Chondrocyte (in vitro differentiated cells): ENCODE measurements at regions not wholly inside any gene's neighbourhood (a gene's known extent, or its start where the extent isn't known, plus 50 kb on each side); places are given as distances from the start of the nearest gene placed in this dataset.

ENCODE experiments used
- DNase-seq: peaks from one replicate; pipeline ENCODE4 v3.0.0; 2021; ENCODE audit warnings: mixed read lengths, low spot score
- H3K27ac Mint-ChIP-seq: one replicate; pipeline ENCODE4 v1.8.0; 2021; ENCODE audit warnings: mild to moderate bottlenecking, moderate library complexity, mixed read lengths; ENCODE audit not compliant: unreplicated experiment
- H3K27me3 Mint-ChIP-seq: 2 replicates; pipeline ENCODE4 v1.8.0; 2021; ENCODE audit warnings: low read depth, mixed read lengths
- H3K36me3 Mint-ChIP-seq: 2 replicates; pipeline ENCODE4 v1.8.0; 2021; ENCODE audit warnings: low read depth, mixed read lengths
- H3K4me1 Mint-ChIP-seq: 2 replicates; pipeline ENCODE4 v1.8.0; 2021; ENCODE audit warnings: low read depth, mild to moderate bottlenecking, mixed read lengths
- H3K4me3 Mint-ChIP-seq: one replicate; pipeline ENCODE4 v1.8.0; 2021; ENCODE audit warnings: mild to moderate bottlenecking, moderate library complexity, mixed read lengths; ENCODE audit not compliant: unreplicated experiment
- H3K9me3 Mint-ChIP-seq: 2 replicates; pipeline ENCODE4 v1.8.0; 2021; ENCODE audit warnings: low read depth, mixed read lengths
- TF ChIP-seq, protein P1 (sequence below): fragments of 200-600 bp; sonication (generic); IDR thresholded peaks from 2 replicates; pipeline ENCODE4 v1.5.0; 2021; ENCODE audit warnings: antibody characterized with exemption, mild to moderate bottlenecking, moderate library complexity

DNA sequence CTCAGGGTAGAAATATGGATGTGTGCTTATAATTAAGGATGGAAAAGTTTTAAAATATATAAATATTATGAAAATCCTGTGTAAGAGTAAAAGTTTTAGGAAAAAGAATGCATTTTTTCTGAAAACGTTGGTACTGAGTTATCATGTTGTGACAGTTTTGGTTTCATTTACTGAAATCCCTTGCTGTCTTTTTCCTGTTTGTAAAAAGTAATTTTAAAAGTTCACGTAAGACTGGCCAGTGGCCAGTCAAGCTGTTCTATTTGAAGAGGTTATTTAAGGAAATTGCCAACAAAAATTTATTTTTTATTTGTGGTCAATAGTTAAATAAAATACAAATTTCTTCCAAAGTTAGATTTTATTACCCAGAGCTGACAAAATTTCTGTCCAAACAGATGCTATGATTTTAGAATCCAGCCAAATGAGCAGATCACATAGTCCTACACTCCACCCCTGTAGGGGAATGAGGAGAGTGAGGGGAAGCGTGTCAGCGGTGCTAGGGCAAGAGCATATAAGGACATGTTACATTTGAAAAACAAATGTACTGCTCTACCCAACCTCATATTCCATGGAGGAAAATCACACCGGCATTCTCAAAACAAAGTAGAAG, 297.8 kb upstream of the TFPI start:
- Mint-ChIP-seq H3K9me3 (no peaks in the 10 kb centered on the region), H3K4me3 (no peak overlapping the region), H3K4me1 (peaks cover 16% of the 10 kb centered on the region), H3K27me3 (no peaks in the 10 kb centered on the region), H3K36me3 (no peaks in the 10 kb centered on the region), H3K27ac (no peak overlapping the region)
- TF ChIP-seq, protein P1, sequence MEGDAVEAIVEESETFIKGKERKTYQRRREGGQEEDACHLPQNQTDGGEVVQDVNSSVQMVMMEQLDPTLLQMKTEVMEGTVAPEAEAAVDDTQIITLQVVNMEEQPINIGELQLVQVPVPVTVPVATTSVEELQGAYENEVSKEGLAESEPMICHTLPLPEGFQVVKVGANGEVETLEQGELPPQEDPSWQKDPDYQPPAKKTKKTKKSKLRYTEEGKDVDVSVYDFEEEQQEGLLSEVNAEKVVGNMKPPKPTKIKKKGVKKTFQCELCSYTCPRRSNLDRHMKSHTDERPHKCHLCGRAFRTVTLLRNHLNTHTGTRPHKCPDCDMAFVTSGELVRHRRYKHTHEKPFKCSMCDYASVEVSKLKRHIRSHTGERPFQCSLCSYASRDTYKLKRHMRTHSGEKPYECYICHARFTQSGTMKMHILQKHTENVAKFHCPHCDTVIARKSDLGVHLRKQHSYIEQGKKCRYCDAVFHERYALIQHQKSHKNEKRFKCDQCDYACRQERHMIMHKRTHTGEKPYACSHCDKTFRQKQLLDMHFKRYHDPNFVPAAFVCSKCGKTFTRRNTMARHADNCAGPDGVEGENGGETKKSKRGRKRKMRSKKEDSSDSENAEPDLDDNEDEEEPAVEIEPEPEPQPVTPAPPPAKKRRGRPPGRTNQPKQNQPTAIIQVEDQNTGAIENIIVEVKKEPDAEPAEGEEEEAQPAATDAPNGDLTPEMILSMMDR: no peak
- no peak for DNase-seq

- no peaks in the 10 kb centered on the region for H3K36me3 Mint-ChIP-seq
- no peaks in the 10 kb centered on the region for H3K27me3 Mint-ChIP-seq
- no peak for DNase-seq
- TF ChIP-seq, protein P1: no peak
- H3K27ac Mint-ChIP-seq: no peak overlapping the region
- no peaks in the 10 kb centered on the region for H3K9me3 Mint-ChIP-seq
- no peak overlapping the region for H3K4me3 Mint-ChIP-seq
- H3K4me1 Mint-ChIP-seq: peaks cover 16% of the 10 kb centered on the region
Observed at GRCh38 chr2:187853381-187853791, 299.2 kb upstream of the TFPI start.

DNA sequence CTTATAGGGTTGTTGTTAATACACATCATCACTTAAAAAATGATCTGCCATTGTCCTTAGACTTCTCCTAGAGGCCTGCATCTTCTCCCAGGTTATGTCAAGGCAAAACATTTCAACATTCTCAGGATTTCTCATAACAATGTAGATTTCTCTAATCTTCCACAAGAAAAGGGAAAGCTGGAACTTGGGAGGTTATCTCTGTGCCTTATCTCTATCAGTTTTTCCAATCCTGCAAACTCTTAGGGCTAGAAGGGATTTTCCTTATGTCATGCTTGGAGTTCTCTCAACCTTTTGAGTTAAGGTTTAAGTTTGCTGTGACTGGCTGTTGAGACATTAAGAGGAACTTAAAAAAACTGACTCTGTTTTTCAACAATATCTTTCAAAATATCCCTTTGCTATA, 300.6 kb upstream of the TFPI start:
- TF ChIP-seq, protein P1: no peak
- Mint-ChIP-seq H3K9me3 (no peaks in the 10 kb centered on the region), H3K4me1 (peaks cover 16% of the 10 kb centered on the region), H3K4me3 (no peak overlapping the region), H3K36me3 (no peaks in the 10 kb centered on the region), H3K27ac (no peak overlapping the region), H3K27me3 (no peaks in the 10 kb centered on the region)
- DNase-seq: no peak

- H3K4me1 Mint-ChIP-seq: peaks cover 10% of the 10 kb centered on the region
- TF ChIP-seq, protein P1: no peak
- no peak overlapping the region for H3K4me3 Mint-ChIP-seq
- H3K9me3 Mint-ChIP-seq: no peaks in the 10 kb centered on the region
- no peak overlapping the region for H3K27ac Mint-ChIP-seq
- no peak for DNase-seq
- no peaks in the 10 kb centered on the region for H3K36me3 Mint-ChIP-seq
- H3K27me3 Mint-ChIP-seq: no peaks in the 10 kb centered on the region
Observed at GRCh38 chr2:187855689-187856088, 301.5 kb upstream of the TFPI start.

DNA sequence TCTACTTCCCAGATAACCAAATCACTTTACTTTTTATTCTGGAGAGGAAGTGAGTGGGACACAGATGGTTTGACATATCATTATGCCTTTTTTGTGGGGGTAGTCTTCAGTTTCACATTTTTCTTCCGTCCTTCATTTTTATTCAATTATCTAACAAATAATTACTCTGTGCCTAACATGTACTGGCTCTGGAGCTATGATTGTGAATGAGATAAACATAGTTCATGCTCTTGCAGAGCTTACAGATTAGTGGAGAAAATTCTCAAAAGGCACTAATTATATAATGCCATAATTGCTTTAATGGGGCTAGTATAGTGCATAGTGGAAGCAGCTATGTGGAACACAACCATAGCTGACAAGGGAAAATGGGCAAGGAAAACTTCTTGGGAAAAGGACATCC, 303.6 kb upstream of the TFPI start:
- no peaks in the 10 kb centered on the region for H3K27me3 Mint-ChIP-seq
- no peak for DNase-seq
- no peak overlapping the region for H3K4me3 Mint-ChIP-seq
- no peak overlapping the region for H3K27ac Mint-ChIP-seq
- H3K36me3 Mint-ChIP-seq: no peaks in the 10 kb centered on the region
- no peaks in the 10 kb centered on the region for H3K4me1 Mint-ChIP-seq
- TF ChIP-seq, protein P1: no peak
- H3K9me3 Mint-ChIP-seq: no peaks in the 10 kb centered on the region
